HepG2 (cell line): ENCODE measurements at regions not wholly inside any gene's neighbourhood (a gene's known extent, or its start where the extent isn't known, plus 50 kb on each side); places are given as distances from the start of the nearest gene placed in this dataset.

Source experiments
- IKZF4 ChIP-seq: sonication (generic); formaldehyde crosslinking; IDR thresholded peaks from 2 replicates; pipeline ENCODE4 v1.5.1; 2020; ENCODE audit warnings: borderline replicate concordance, mild to moderate bottlenecking, low read depth, missing genetic modification reagents; ENCODE audit errors: not compliant biosample characterization
- SAFB2 ChIP-seq: sonication (generic); formaldehyde crosslinking; IDR thresholded peaks from 2 replicates; pipeline ENCODE4 v1.5.1; 2020; ENCODE audit warnings: missing genetic modification reagents, low read depth, mild to moderate bottlenecking, borderline replicate concordance
- SP4 ChIP-seq: sonication (generic); formaldehyde crosslinking; IDR thresholded peaks from 2 replicates; pipeline ENCODE4 v1.8.1; 2023; ENCODE audit warnings: mild to moderate bottlenecking, missing genetic modification reagents
- TF ChIP-seq, protein P1 (sequence below): sonication (generic); formaldehyde crosslinking; IDR thresholded peaks from 2 replicates; pipeline ENCODE4 v1.5.0; 2020; ENCODE audit warnings: mild to moderate bottlenecking, missing genetic modification reagents, moderate library complexity

DNA sequence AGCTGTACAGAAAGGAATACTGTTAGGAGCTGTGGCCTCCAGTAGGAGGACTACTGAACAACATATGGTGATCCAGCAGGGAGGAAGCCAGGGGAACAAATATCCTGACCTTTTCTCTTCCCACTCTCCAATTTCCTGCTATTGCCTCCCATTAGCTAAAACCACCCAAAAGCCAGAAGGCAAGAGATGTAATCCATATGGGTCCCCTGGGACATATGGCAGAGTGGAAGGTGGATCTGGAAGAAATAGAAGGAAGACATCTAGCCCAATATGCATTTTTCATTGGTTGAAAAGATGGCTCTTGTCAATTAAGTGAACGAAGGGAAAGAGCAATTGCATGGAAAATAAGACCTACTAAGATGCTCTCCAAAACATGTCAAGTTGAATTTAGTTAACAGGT lies 167.2 kb downstream of the CNTN3 start:
- TF ChIP-seq SP4 (CRISPR knock-in tag) (no peak), IKZF4 (CRISPR knock-in tag) (no peak), SAFB2 (CRISPR knock-in tag) (no peak)
- TF ChIP-seq, protein P1, sequence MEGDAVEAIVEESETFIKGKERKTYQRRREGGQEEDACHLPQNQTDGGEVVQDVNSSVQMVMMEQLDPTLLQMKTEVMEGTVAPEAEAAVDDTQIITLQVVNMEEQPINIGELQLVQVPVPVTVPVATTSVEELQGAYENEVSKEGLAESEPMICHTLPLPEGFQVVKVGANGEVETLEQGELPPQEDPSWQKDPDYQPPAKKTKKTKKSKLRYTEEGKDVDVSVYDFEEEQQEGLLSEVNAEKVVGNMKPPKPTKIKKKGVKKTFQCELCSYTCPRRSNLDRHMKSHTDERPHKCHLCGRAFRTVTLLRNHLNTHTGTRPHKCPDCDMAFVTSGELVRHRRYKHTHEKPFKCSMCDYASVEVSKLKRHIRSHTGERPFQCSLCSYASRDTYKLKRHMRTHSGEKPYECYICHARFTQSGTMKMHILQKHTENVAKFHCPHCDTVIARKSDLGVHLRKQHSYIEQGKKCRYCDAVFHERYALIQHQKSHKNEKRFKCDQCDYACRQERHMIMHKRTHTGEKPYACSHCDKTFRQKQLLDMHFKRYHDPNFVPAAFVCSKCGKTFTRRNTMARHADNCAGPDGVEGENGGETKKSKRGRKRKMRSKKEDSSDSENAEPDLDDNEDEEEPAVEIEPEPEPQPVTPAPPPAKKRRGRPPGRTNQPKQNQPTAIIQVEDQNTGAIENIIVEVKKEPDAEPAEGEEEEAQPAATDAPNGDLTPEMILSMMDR (CRISPR knock-in tag), result no peak
